Stomach smooth muscle (tissue), 2 donors: ENCODE measurements at regions not wholly inside any gene's neighbourhood (a gene's known extent, or its start where the extent isn't known, plus 50 kb on each side); places are given as distances from the start of the nearest gene placed in this dataset.

Experiments used
- H3K27ac ChIP-seq: one replicate; pipeline ENCODE4 v1.7.0; 2013; ENCODE audit warnings: mild to moderate bottlenecking, low read length, inconsistent platforms
- H3K27me3 ChIP-seq, 2 donors: one replicate each; pipeline ENCODE4 v1.7.0; 2013; ENCODE audit warnings: low read length in 2 of 2; ENCODE audit not compliant: insufficient read depth in 2 of 2, control insufficient read depth in 1 of 2
- H3K36me3 ChIP-seq, 2 donors: one replicate each; pipeline ENCODE4 v1.7.0; 2013; ENCODE audit warnings: low read length in 2 of 2; ENCODE audit not compliant: control insufficient read depth in 2 of 2, insufficient read depth in 2 of 2
- H3K4me1 ChIP-seq: one replicate; pipeline ENCODE4 v1.7.0; 2013; ENCODE audit warnings: low read length; ENCODE audit not compliant: control insufficient read depth, insufficient read depth
- H3K4me3 ChIP-seq, 2 donors: one replicate each; pipeline ENCODE4 v1.7.0; 2013; ENCODE audit warnings: low read length in 2 of 2
- H3K9ac ChIP-seq, 2 donors: one replicate each; pipeline ENCODE4 v1.7.0; 2013; ENCODE audit warnings: low read length in 2 of 2, mild to moderate bottlenecking in 1 of 2
- H3K9me3 ChIP-seq, 2 donors: one replicate each; pipeline ENCODE4 v1.7.0; 2013; ENCODE audit warnings: low read length in 2 of 2; ENCODE audit not compliant: control insufficient read depth in 2 of 2
- donor health status: healthy.
- donor health status: Pancreatic carcinoma.

GRCh38 chr2:236399409-236399808 is 135.2 kb upstream of the ASB18 start:
- no peak overlapping the region for H3K27ac ChIP-seq

GRCh38 chr2:236400046-236400574 is 135.9 kb upstream of the ASB18 start:
- H3K27me3 ChIP-seq, result no peaks in the 10 kb centered on the region
- no peak overlapping the region for H3K4me3 ChIP-seq
- H3K4me1 ChIP-seq, result no peaks in the 10 kb centered on the region

More at GRCh38 chr2:236399409-236399808, 135.2 kb upstream of the ASB18 start:
- Histone ChIP-seq H3K4me1 (no peaks in the 10 kb centered on the region), H3K36me3 (no peaks in the 10 kb centered on the region), H3K9ac (no peak overlapping the region), H3K4me3 (no peak overlapping the region), H3K27me3 (no peaks in the 10 kb centered on the region), H3K9me3 (no peaks in the 10 kb centered on the region)

DNA sequence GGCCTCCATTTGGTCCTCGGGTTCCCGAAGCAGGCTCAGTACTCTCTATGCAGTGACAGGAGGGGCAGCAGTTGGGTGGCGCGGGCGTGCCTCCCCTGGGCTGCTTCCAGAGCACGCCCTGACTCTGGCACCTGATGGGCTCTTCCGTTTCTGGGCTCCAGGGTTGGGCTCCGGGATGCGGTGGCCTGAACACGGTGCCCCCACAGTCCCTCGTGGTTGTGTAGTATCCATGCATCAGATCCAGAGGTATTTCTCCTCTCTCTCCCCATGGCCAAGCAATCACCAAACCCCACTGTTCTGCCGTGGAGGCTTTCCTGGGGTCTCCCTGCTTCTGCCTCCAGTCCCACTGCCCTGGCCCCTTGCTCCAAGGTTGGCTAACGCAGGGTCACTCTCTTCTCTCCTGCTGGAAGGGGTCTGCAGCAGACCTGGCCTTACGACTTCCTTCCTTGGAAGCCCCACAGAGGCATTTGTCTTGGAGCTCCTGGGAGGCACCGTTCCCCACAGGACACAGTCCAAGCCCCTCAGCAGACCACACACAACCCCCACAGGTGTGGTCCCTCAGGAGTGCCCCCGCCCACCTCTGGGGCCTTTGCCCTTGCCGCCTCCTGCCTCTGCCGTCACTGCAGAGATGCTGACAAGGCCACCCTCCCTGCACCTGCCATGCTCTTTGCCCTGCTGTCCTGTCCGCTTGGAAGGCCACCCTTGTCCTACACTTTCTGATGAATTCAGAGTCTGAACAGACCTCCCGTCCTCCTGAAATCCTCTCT is 136.6 kb upstream of the ASB18 start:
- no peak overlapping the region for H3K27ac ChIP-seq
- no peaks in the 10 kb centered on the region for H3K4me1 ChIP-seq
- no peaks in the 10 kb centered on the region for H3K27me3 ChIP-seq
- no peaks in the 10 kb centered on the region for H3K36me3 ChIP-seq
- H3K9ac ChIP-seq, result no peak overlapping the region
- H3K4me3 ChIP-seq, result no peak overlapping the region
- no peaks in the 10 kb centered on the region for H3K9me3 ChIP-seq

More at GRCh38 chr2:236400046-236400574, 135.9 kb upstream of the ASB18 start:
- no peaks in the 10 kb centered on the region for H3K9me3 ChIP-seq
- no peak overlapping the region for H3K9ac ChIP-seq
- no peak overlapping the region for H3K27ac ChIP-seq
- no peaks in the 10 kb centered on the region for H3K36me3 ChIP-seq

DNA sequence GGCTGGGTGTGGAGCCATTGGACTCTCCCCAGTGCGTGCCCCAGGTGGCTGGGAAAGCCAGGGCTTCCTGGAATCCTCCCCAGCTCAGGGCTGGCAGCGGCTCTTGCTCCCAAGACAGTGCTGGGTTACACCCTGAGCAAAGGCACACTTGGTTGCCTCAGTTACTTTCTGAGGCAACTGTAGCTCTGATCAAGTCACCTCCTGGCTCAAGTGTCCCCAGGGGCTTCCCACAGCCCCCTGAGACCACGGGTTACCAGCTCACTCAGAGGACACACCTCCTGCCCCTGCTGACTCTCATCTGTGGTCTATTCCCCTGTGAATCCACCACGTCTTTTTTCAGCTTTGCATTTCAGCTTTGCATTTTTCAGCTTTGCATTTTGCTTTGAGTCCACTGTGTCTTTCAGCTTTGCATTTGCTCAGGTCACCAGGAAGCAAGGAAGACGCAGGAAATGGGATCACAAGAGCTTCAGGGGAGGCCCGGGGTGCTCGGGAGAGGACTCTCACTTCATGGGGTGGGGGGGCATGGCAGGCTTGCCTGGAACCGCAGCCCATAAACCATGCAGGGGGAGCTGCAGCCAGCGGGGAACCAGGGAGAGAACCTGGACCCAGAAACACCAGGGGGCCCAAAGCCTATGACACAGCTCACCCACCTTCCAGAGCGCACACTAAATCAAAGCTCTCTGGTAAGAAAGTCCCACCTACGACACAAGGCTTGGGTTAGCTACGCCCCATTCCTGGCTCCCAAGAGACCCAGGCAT is 138.0 kb upstream of the ASB18 start:
- H3K27me3 ChIP-seq, result no peaks in the 10 kb centered on the region
- H3K27ac ChIP-seq, result no peak overlapping the region
- no peaks in the 10 kb centered on the region for H3K4me1 ChIP-seq
- no peaks in the 10 kb centered on the region for H3K9me3 ChIP-seq
- H3K4me3 ChIP-seq, result no peak overlapping the region
- H3K36me3 ChIP-seq, result no peaks in the 10 kb centered on the region
- no peak overlapping the region for H3K9ac ChIP-seq

- Histone ChIP-seq H3K4me3 (no peak overlapping the region), H3K27ac (no peak overlapping the region), H3K27me3 (no peaks in the 10 kb centered on the region), H3K9ac (no peak overlapping the region), H3K36me3 (no peaks in the 10 kb centered on the region), H3K9me3 (no peaks in the 10 kb centered on the region), H3K4me1 (no peaks in the 10 kb centered on the region)
These were observed 138.9 kb upstream of the ASB18 start for GRCh38 chr2:236403125-236403524.

DNA sequence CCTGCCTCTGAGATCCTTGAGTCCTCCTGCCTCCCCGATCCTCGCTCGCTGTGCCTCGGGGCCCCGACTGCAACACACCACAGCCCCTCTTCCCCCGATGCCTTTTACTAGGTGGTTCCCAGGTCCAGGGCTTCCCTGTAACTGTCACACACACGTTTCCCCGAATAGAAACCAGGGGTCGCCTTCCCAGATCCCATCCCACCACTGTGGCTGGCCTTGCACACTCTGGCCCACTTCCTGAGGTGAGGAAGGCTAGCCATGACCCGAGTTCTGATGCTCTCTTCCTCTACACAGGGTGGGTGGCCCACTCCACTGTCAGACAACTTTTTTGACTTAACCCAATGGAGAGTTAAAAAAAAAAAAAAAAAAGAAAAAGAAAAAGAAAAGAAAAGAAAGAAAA is 139.6 kb upstream of the ASB18 start:
- no peak overlapping the region for H3K9ac ChIP-seq
- no peaks in the 10 kb centered on the region for H3K36me3 ChIP-seq
- no peaks in the 10 kb centered on the region for H3K27me3 ChIP-seq
- peaks cover 0 to 5% of the 10 kb centered on the region in 2 donors for H3K9me3 ChIP-seq
- no peaks in the 10 kb centered on the region for H3K4me1 ChIP-seq
- no peak overlapping the region for H3K4me3 ChIP-seq
- no peak overlapping the region for H3K27ac ChIP-seq

DNA sequence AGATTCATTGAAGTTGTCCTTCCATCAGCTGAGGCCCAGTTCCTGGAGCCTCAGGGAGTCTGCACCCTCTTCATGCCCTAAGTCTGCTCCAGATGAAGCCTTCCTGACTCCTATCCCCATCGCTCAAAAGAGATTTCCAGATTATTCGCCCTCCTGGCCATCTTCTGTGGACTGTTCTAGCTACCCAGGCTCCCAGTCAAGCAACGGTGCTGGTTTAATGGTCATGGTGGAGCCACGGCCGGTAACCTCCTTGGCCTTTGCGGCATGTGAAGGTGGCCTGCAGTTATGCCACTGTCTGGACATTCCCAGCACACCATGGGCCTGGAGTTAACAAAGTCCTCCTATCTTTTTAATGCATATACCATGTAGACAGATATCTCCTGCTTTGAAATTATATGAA is 140.1 kb upstream of the ASB18 start:
- Histone ChIP-seq H3K9ac (no peak overlapping the region), H3K27me3 (no peaks in the 10 kb centered on the region), H3K4me1 (no peaks in the 10 kb centered on the region), H3K9me3 (peaks cover 0 to 5% of the 10 kb centered on the region in 2 donors), H3K27ac (no peak overlapping the region), H3K4me3 (no peak overlapping the region), H3K36me3 (no peaks in the 10 kb centered on the region)

DNA sequence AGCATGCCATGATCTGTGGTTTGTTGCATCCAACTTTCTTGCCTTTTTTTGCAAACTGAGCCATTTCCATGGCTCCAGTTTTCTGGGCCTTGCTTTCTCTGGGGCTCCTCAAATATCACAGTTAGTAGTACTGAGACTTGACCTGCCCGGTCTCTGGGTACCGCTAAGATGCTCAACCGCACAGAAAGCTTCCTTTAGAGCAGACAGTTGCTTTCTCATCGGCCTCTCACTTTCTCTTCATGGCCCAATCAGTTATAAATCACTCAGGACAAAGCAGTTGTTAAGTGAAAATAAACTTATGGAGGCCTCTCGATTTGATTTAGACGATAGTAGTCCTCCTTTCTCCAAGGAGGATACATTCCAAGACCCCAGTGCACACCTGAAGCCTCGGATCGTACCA is 141.2 kb upstream of the ASB18 start:
- H3K4me1 ChIP-seq, result no peaks in the 10 kb centered on the region
- no peak overlapping the region for H3K9ac ChIP-seq
- H3K27ac ChIP-seq, result no peak overlapping the region
- no peaks in the 10 kb centered on the region for H3K36me3 ChIP-seq
- peaks cover 0 to 5% of the 10 kb centered on the region in 2 donors for H3K9me3 ChIP-seq
- H3K4me3 ChIP-seq, result no peak overlapping the region
- no peaks in the 10 kb centered on the region for H3K27me3 ChIP-seq

DNA sequence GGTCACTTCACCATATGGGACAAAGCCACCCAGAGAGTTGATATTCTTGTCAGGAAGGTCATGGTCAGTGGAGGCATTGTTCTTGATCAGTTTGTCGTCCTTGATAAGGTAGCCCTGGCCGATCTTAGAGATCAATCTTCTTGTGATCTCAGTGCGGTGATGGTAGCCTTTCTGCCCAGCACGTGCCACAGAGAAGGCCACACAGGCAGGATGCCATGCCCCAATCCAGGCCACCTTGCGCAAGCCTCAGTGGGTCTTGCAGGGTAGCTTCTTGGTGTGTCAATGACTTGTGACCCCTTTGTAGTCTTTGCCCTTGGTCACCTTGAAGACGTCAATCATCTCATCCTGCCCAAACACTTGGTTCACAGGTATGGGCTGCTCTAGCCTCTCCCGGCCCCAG is 143.9 kb upstream of the ASB18 start:
- Histone ChIP-seq H3K36me3 (no peaks in the 10 kb centered on the region), H3K27ac (no peak overlapping the region), H3K9me3 (peaks cover 0 to 5% of the 10 kb centered on the region in 2 donors), H3K27me3 (no peaks in the 10 kb centered on the region), H3K4me3 (no peak overlapping the region), H3K9ac (no peak overlapping the region), H3K4me1 (no peaks in the 10 kb centered on the region)

- Histone ChIP-seq H3K4me3 (no peak overlapping the region), H3K9ac (no peak overlapping the region), H3K27ac (no peak overlapping the region), H3K4me1 (no peaks in the 10 kb centered on the region), H3K9me3 (peaks cover 0 to 5% of the 10 kb centered on the region in 2 donors), H3K27me3 (no peaks in the 10 kb centered on the region), H3K36me3 (no peaks in the 10 kb centered on the region)
These were observed 144.6 kb upstream of the ASB18 start for GRCh38 chr2:236408786-236409185.
